GM19328 (cell line): ENCODE measurements at regions not wholly inside any gene's neighbourhood (a gene's known extent, or its start where the extent isn't known, plus 50 kb on each side); places are given as distances from the start of the nearest gene placed in this dataset.
A peak's percentile ranks its signal among the peaks of the same experiment; 100 is the strongest.
"Not testable (repeated sequence)": the region's sequence is repeated elsewhere in the genome, so short reads cannot be mapped to it uniquely, and the experiment has no call there.

ENCODE experiments used
- ATAC-seq: cut with Tn5 transposase; IDR thresholded peaks from one replicate; pipeline ENCODE4 v1.9.1; 2021; ENCODE audit warnings: mild to moderate bottlenecking, moderate library complexity; ENCODE audit not compliant: unreplicated experiment

DNA sequence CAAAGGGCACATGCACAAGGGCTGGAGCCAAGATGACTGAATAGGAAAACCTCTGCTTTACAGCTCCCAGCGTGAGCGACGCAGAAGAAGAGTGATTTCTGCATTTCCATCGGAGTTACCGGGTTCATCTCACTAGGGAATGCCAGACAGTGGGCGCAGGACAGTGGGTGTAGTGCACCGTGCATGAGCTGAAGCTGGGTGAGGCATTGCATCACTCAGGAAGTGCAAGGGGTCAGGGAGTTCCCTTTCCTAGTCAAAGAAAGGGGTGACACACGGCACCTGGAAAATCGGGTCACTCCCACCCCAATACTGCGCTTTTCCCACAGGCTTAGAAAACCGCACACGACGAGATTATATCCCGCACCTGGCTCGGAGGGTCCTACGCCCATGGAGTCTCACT, 64.5 kb upstream of the HTR1E start:
- not testable (repeated sequence) for ATAC-seq

DNA sequence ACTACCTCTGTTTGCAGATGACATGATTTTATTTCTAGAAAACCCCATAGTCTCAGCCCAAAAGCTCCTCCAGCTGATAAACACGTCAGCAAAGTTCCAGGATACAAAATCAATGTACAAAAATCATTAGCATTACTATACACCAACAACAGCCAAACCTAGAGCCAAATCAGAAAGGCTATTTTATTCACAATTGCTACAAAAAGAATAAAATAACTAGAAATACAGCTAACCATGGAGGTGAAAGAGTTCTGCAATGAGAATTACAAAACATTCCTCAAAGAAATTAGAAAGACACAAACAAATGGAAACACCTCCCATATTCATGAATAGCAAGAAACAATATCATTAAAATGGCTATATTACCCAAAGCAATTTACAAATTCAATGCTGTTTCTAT, 65.6 kb upstream of the HTR1E start:
- ATAC-seq: no peak

DNA sequence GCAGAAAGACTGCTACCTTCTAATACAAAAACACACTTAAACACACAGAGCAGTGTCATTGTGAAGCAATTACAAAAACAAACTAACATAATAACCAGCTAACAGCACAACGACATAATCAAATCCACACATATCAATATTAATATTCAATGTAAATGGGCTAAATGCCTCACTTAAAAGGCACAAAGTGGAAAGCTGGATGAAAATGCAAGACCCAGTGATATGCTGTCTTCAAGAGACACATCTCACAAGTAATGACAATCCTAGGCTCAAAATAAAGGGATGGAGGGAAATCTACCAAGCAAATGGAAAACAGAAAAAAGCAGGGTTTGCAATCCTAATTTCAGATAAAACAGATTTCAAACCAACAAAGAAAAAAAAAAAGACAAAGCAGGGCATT, 67.8 kb upstream of the HTR1E start:
- no peak for ATAC-seq

DNA sequence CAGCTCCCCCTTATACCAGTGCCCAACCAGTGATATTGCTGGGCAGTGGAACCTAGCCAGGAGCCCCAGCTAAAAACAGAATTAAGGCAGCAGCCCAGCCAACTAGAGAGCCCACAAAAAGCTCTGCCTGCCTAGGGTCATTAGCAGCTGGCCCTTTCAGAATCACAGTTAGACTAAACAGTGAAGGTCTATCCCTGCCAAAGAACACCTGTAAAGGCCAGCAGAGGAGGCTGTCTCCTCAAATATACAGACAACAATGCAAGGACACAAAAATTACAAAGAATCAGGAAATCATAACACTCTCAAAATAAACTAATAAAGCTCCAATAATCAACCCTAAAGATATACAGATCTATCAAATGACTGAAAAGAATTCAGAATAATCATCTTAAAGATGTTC, 77.8 kb upstream of the HTR1E start:
- ATAC-seq: no peak

DNA sequence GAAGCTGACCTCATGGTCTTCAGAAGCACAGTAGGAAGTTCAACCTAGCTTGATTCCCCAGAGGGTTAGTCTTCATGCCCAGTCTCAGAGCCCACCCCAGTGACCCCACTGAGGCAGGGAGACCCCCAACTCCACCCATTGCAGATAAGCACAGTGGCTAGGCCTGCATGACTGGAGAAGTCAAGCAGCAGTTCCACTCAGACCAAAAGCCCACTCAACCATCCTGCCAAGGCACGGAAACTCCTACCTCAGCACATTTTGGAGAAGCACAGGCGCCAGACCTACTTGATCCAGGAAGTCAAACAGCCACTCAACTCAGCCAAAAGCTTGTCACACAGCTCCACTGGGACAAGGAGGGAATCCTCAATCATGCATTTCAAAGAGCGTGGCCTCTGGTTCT, 78.4 kb upstream of the HTR1E start:
- no peak for ATAC-seq

DNA sequence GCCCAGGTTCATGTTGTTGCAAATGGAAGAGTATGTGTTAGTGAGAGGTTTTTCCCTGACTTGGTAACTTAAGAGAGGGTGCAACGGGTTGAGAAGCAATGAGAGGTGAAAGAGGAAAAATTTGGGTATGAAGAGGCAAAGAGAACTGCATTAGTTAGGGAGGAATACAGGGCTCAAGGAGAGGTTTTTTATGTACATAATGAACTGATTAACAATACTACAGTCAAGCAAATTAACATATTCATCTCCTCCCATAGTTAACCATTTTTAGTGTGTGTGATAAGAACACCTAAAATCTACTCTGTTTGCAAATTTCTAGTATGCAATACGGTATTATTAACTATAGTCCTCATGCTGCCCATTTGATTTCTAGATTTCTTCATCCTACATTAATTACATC, 79.5 kb upstream of the HTR1E start:
- no peak for ATAC-seq

- peak; percentile 61 for ATAC-seq
These were observed 80.3 kb upstream of the HTR1E start for GRCh38 chr6:86856937-86857563.

GRCh38 chr6:86856379-86856778, 80.9 kb upstream of the HTR1E start:
- ATAC-seq: no peak

GRCh38 chr6:86848986-86849385, 88.3 kb upstream of the HTR1E start:
- no peak for ATAC-seq

GRCh38 chr6:86832686-86833085, 104.6 kb upstream of the HTR1E start:
- ATAC-seq: no peak

DNA sequence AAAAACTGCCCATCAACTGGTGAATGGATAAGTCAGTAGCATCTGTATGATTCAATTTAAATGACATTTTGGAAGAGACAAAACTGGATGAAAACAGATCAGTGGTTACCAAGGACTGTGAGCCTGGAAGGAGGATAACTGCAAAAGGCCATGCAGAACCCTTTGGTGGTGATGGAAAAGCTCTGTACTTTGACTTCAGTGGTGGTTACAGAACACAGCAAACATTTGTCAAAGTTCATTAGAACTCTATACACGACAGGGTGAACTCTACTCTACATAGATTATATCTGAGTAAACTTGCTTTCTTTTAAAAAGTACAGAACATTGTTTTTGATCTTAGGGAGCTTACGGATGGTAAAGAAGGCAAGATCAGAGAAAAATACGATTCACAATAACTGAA, 111.9 kb upstream of the HTR1E start:
- no peak for ATAC-seq

DNA sequence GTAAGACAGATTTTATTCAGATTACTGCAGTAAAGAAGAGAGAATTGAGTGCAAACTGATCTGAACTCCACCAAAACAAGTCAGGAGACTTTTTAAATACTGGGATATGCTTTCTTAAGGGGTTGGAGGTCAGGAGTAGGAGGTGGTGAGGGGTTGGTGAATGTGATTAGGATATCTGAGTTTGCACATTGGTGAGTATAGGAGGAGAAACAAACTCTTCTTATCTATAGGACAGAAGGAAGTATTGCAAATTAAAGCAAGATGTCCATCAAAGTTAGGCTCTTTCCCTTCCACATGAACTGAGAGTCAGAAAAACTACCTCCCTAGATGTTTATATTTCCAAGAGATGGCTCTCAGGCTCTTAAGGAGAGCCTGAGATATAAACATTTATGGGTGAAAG, 114.6 kb upstream of the HTR1E start:
- ATAC-seq: no peak

GRCh38 chr6:86820750-86821149, 116.6 kb upstream of the HTR1E start:
- no peak for ATAC-seq

DNA sequence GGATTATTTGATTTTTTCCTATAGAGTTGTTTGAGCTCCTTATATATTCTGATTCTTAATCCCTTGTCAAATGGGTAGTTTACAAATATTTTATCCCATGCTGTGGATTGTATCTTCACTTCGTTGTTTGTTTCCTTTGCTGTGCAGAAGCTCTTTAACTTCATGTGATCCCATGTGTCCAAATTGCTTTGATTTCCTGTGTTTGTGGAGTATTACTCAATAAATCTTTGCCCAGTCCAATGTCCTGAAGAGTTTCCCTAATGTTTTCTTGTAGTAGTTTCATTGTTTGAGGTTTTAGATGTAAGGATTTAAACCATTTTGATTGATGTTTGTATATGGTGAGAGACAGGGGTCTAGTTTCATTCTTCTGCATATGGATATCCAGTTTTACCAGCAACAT, 143.7 kb upstream of the HTR1E start:
- ATAC-seq: no peak

DNA sequence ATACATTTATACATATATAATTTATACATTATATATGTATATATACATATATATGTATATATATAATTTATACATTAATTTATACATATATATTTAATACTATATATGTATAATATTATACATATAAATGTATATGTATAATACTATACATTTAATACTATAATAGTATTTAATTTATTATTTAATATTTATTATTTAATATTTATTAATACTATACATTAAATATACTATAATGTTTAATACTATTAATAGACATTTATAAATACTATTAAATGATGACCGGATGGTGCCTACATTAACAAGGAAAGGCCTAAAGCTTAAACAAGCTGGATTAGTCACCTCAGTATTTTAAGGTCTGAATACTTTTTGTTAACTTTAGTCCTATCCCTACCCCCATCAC, 145.9 kb upstream of the HTR1E start:
- ATAC-seq: no peak

DNA sequence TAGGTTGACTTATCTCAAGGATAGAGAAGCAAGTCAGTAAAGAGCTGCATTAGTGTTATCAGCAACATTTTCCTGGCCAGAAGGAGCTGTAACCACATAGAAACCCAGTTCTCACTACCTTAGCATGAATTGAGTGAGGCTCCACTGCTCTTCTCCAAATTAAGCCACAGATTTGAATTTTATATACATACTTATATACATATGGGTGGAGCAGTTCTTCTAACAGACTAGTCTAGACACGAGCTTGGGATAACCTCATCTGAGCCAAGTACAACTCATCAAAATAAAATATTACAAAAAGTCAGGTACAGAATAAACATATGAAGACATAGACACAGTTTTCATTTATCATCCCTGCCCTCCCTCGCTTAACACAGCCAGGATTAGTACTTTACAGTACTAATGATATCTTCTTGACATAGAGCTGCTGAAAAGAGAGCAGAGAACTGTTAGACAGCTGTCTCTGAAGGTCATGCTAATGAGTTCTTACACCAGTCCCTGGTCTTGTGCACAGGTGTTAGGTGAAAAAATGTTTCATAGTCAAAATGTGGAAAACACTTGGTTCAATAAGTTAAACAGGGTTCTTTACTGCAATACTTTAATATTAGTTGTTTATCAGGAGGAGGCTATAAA, 147.4 kb upstream of the HTR1E start:
- ATAC-seq: no peak

DNA sequence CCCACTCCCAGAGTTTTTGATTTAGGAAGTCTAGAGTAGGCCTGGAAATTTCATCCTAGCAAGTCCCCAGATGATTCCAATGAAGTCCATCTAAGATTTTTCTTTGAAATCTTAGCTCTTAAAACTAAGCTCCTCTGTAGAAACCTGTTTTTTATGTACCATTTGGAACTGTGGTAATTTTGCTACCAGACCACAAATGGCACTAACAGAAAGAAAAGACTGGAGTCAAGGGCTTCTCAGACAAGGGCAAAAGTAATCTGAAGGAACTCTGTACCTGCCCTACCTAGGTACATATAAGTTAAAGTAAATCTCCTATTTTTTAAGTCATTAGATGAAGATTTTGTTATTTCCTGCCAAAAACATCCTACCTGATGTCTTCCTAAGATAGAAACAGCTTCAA, 155.0 kb upstream of the HTR1E start:
- ATAC-seq: no peak

GRCh38 chr6:86780923-86781322, 156.4 kb upstream of the HTR1E start:
- ATAC-seq: no peak

GRCh38 chr6:86775893-86776292, 161.4 kb upstream of the HTR1E start:
- no peak for ATAC-seq

- no peak for ATAC-seq
These were observed 172.1 kb upstream of the HTR1E start for GRCh38 chr6:86765211-86765610.

- not testable (repeated sequence) for ATAC-seq
These were observed 177.4 kb upstream of the HTR1E start for GRCh38 chr6:86759953-86760352.

GRCh38 chr6:86756640-86757229, 180.6 kb upstream of the HTR1E start:
- no peak for ATAC-seq

DNA sequence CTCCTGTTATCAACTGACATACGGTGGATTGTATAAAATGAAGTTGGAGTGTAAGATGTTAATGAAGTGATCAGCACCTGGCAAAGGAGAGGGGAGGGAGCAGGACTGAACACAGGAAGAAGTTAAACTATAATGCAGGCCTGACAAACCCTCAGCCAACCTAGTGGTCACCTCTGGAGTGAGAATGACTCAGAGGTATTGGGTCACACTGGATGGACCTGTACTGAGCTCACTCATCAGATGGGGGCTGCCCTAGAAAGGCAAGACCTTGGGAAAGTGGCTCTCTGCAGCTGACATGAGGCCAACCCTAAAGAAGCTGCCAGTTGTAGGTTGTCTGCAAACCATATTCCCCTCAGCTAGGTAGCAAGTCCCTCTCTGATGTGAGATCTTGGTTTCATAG, 193.3 kb upstream of the HTR1E start:
- no peak for ATAC-seq
